Kidney (tissue), 13 donors: ENCODE measurements at regions not wholly inside any gene's neighbourhood (a gene's known extent, or its start where the extent isn't known, plus 50 kb on each side); places are given as distances from the start of the nearest gene placed in this dataset.

Experiments
- DNase-seq, 5 donors: peaks; one replicate each; pipeline ENCODE4 v3.0.0-alpha.2; 2013 to 2020
- FAIRE-seq: peaks from 2 replicates; lab custom pipeline; 2012; peaks lifted over from hg19 to GRCh38; lab: Jason Lieb, UNC
- H3K27ac ChIP-seq, 2 donors: one replicate each; pipeline ENCODE4 v1.7.0; 2013; ENCODE audit warnings: low read depth in 2 of 2, low read length in 2 of 2, inconsistent platforms in 1 of 2
- H3K27me3 ChIP-seq: one replicate; pipeline ENCODE4 v1.7.1; 2013; ENCODE audit warnings: low read length, inconsistent platforms; ENCODE audit not compliant: control insufficient read depth, insufficient read depth
- H3K36me3 ChIP-seq, 3 donors: one replicate each; pipeline versions ENCODE4 v1.7.0 to v1.7.1; 2013; ENCODE audit warnings: low read length in 3 of 3, control low read depth in 1 of 3, inconsistent platforms in 1 of 3; ENCODE audit not compliant: insufficient read depth in 3 of 3, control insufficient read depth in 2 of 3
- H3K4me1 ChIP-seq, 3 donors: one replicate each; pipeline versions ENCODE4 v1.7.0 to v1.7.1; 2013; ENCODE audit warnings: low read length in 3 of 3, inconsistent platforms in 1 of 3, low read depth in 1 of 3; ENCODE audit not compliant: control insufficient read depth in 2 of 3, insufficient read depth in 2 of 3
- H3K4me3 ChIP-seq, 3 donors: one replicate each; pipeline versions ENCODE4 v1.7.0 to v1.8.1; 2013; ENCODE audit warnings: low read length in 3 of 3, control low read depth in 1 of 3, inconsistent platforms in 1 of 3
- H3K9ac ChIP-seq, 3 donors: one replicate each; pipeline versions ENCODE4 v1.7.0 to v1.7.1; 2013; ENCODE audit warnings: low read length in 3 of 3, control low read depth in 1 of 3, inconsistent platforms in 1 of 3
- H3K9me3 ChIP-seq, 3 donors: one replicate each; pipeline versions ENCODE4 v1.7.0 to v1.7.1; 2013; ENCODE audit warnings: low read length in 3 of 3, control low read depth in 1 of 3, inconsistent platforms in 1 of 3; ENCODE audit not compliant: control insufficient read depth in 2 of 3, insufficient read depth in 1 of 3
- CTCF ChIP-seq: IDR thresholded peaks from 3 replicates; pipeline ENCODE4 v1.5.1; 2012; ENCODE audit warnings: mild to moderate bottlenecking, moderate library complexity, borderline replicate concordance; ENCODE audit not compliant: insufficient read depth; ENCODE audit errors: extremely low read depth
- intact Hi-C: fragments of 100-400 bp; cut with DNase I; formaldehyde crosslinking; loops from one replicate; pipeline ENCODE4 v1.11.1; 2022
- donor health status: control.
- donor health status: control.
- donor health status: control.
- donor health status: control.
- donor health status: control.
- donor health status: DM: yes; HTN: yes; CAD: no.
- donor health status: Normal renal cell carcinoma (clear cell type).

- Histone ChIP-seq H3K4me1 (no peaks in the 10 kb centered on the region), H3K9ac (no peak overlapping the region), H3K27me3 (no peaks in the 10 kb centered on the region), H3K27ac (no peak overlapping the region), H3K36me3 (no peaks in the 10 kb centered on the region), H3K9me3 (no peaks in the 10 kb centered on the region), H3K4me3 (no peak overlapping the region)
- no peak for DNase-seq
- intact Hi-C loops = no loop called here
- no peak for TF ChIP-seq CTCF
- no peak for FAIRE-seq
These were observed 96.9 kb upstream of the BTBD3 start for GRCh38 chr20:11820838-11821237.

DNA sequence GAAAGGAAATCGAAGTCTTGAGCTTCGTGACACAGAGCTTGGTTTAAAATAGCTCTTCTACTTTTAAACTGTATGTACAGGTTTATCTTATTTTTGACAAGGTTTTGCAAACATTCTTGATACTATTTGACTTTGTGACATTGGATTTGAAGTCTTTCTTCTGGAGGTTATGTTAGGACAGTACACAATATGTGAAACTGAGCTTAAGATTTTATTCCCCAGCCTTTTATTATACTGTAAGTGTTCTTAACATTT is 95.2 kb upstream of the BTBD3 start:
- Histone ChIP-seq H3K9ac (no peak overlapping the region), H3K4me3 (no peak overlapping the region), H3K27ac (no peak overlapping the region), H3K27me3 (no peaks in the 10 kb centered on the region), H3K4me1 (no peaks in the 10 kb centered on the region), H3K9me3 (no peaks in the 10 kb centered on the region), H3K36me3 (no peaks in the 10 kb centered on the region)
- FAIRE-seq (no peak), DNase-seq (no peak)
- no peak for TF ChIP-seq CTCF
- intact Hi-C loops = no loop called here

- Histone ChIP-seq H3K27ac (no peak overlapping the region), H3K4me3 (no peak overlapping the region), H3K27me3 (no peaks in the 10 kb centered on the region), H3K4me1 (no peaks in the 10 kb centered on the region), H3K36me3 (no peaks in the 10 kb centered on the region), H3K9ac (no peak overlapping the region), H3K9me3 (no peaks in the 10 kb centered on the region)
- no peak for TF ChIP-seq CTCF
- FAIRE-seq (no peak), DNase-seq (no peak)
- intact Hi-C loops = no loop called here
These were observed 91.4 kb upstream of the BTBD3 start for GRCh38 chr20:11826334-11826733.

DNA sequence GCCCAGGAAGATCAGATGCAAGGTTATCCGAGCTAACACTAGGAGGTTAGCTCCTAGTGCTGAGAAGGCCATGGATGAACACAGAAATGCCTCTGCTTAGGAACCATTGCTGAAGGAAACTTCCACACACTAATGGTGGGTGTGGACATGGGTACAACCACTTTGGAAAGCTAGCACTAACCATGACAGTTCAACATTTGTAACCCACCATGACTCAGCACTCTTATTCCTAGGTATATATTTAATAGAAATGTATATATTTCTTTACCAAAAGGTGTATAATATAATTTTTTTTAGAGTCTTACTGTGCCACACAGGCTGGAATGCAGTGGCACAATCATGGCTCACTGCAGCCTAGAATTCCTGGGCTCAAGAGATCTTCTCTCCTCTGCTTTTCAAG is 85.3 kb upstream of the BTBD3 start:
- TF ChIP-seq CTCF = no peak
- Histone ChIP-seq H3K27ac (no peak overlapping the region), H3K9ac (no peak overlapping the region), H3K27me3 (no peaks in the 10 kb centered on the region), H3K9me3 (no peaks in the 10 kb centered on the region), H3K4me1 (no peaks in the 10 kb centered on the region), H3K36me3 (no peaks in the 10 kb centered on the region), H3K4me3 (no peak overlapping the region)
- DNase-seq (no peak), FAIRE-seq (no peak)
- intact Hi-C loops = no loop called here
